ENCODE measurements at regions not wholly inside any gene's neighbourhood (a gene's known extent, or its start where the extent isn't known, plus 50 kb on each side); places are given as distances from the start of the nearest gene placed in this dataset.
"Not testable (repeated sequence)": the region's sequence is repeated elsewhere in the genome, so short reads cannot be mapped to it uniquely, and the experiment has no call there.

GRCh38 chr2:183665425-183665824, 541.2 kb downstream of the NUP35 start:
- DNase-seq: no peak

GRCh38 chr2:183666031-183666430, 541.8 kb downstream of the NUP35 start:
- DNase-seq: no peak

- no peak for DNase-seq
Observed at GRCh38 chr2:183671233-183671632, 547.0 kb downstream of the NUP35 start.

GRCh38 chr2:183678908-183679307, 554.7 kb downstream of the NUP35 start:
- no peak for DNase-seq

GRCh38 chr2:183680573-183680972, 556.3 kb downstream of the NUP35 start:
- no peak for DNase-seq

- no peak for DNase-seq
Observed at GRCh38 chr2:183684686-183685085, 560.4 kb downstream of the NUP35 start.

GRCh38 chr2:183696028-183696427, 571.8 kb downstream of the NUP35 start:
- DNase-seq: no peak

- DNase-seq: no peak
Observed at GRCh38 chr2:183709829-183710228, 585.6 kb downstream of the NUP35 start.

- no peak for DNase-seq
Observed at GRCh38 chr2:183718246-183718645, 594.0 kb downstream of the NUP35 start.

- DNase-seq: no peak
Observed at GRCh38 chr2:183723278-183723677, 599.0 kb downstream of the NUP35 start.

GRCh38 chr2:183729380-183729779, 605.1 kb downstream of the NUP35 start:
- DNase-seq: no peak

GRCh38 chr2:183740241-183740640, 616.0 kb downstream of the NUP35 start:
- no peak for DNase-seq

- DNase-seq: no peak
Observed at GRCh38 chr2:183752571-183752970, 628.3 kb downstream of the NUP35 start.

- DNase-seq: no peak
Observed at GRCh38 chr2:183759033-183759432, 634.8 kb downstream of the NUP35 start.

GRCh38 chr2:183773775-183774174, 649.5 kb downstream of the NUP35 start:
- DNase-seq: no peak

- DNase-seq: no peak
Observed at GRCh38 chr2:183780072-183780471, 655.8 kb downstream of the NUP35 start.

GRCh38 chr2:183782436-183782835, 658.2 kb downstream of the NUP35 start:
- DNase-seq: no peak

- not testable (repeated sequence) for DNase-seq
Observed at GRCh38 chr2:183788796-183789195, 664.6 kb downstream of the NUP35 start.

GRCh38 chr2:183792165-183792924, 668.1 kb downstream of the NUP35 start:
- not testable (repeated sequence) for DNase-seq

- no peak for DNase-seq
Observed at GRCh38 chr2:183798535-183798934, 674.3 kb downstream of the NUP35 start.

- no peak for DNase-seq
Observed at GRCh38 chr2:183799761-183800160, 675.5 kb downstream of the NUP35 start.

- no peak for DNase-seq
Observed at GRCh38 chr2:183803596-183803995, 679.4 kb downstream of the NUP35 start.

- DNase-seq: no peak
Observed at GRCh38 chr2:183807870-183808269, 683.6 kb downstream of the NUP35 start.

GRCh38 chr2:183809404-183809803, 685.2 kb downstream of the NUP35 start:
- no peak for DNase-seq

GRCh38 chr2:183811281-183811680, 687.0 kb downstream of the NUP35 start:
- DNase-seq: no peak
